ENCODE measurements at regions not wholly inside any gene's neighbourhood (a gene's known extent, or its start where the extent isn't known, plus 50 kb on each side); places are given as distances from the start of the nearest gene placed in this dataset.

DNA sequence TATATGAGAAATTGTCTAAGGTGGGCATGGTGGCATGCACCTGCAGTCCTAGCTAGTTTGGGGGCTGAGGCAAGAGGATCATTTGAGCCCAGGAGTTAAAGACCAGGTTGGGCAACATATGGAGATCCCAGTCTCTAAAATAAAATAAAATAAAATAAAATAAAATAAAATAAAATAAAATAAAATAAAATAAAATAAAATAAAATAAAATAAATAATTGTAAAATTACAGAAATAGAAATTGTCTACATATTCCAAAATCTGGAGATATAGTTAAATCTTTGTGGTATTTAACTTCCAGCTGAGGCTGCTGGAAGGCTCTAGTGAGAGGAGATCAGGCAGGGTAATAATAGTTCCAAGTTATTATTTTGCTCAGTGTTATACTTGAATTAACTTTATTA, 1432.1 kb upstream of the CDH2 start:
- TF ChIP-seq, protein P1, sequence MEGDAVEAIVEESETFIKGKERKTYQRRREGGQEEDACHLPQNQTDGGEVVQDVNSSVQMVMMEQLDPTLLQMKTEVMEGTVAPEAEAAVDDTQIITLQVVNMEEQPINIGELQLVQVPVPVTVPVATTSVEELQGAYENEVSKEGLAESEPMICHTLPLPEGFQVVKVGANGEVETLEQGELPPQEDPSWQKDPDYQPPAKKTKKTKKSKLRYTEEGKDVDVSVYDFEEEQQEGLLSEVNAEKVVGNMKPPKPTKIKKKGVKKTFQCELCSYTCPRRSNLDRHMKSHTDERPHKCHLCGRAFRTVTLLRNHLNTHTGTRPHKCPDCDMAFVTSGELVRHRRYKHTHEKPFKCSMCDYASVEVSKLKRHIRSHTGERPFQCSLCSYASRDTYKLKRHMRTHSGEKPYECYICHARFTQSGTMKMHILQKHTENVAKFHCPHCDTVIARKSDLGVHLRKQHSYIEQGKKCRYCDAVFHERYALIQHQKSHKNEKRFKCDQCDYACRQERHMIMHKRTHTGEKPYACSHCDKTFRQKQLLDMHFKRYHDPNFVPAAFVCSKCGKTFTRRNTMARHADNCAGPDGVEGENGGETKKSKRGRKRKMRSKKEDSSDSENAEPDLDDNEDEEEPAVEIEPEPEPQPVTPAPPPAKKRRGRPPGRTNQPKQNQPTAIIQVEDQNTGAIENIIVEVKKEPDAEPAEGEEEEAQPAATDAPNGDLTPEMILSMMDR (IDR thresholded peaks at IDR 0.05) = no peak
- TF ChIP-seq CHD4 (IDR thresholded peaks at IDR 0.05; ENCODE audit: borderline replicate concordance) (no peak), POLR2A (IDR thresholded peaks at IDR 0.05; ENCODE audit: low read length) (no peak), EP300 (IDR thresholded peaks at IDR 0.05) (no peak), HOXA7 (CRISPR knock-in tag; IDR thresholded peaks at IDR 0.05) (no peak), BHLHE40 (IDR thresholded peaks at IDR 0.05; ENCODE audit: low read depth, low read length) (no peak)
